ENCODE measurements at regions not wholly inside any gene's neighbourhood (a gene's known extent, or its start where the extent isn't known, plus 50 kb on each side); places are given as distances from the start of the nearest gene placed in this dataset.

GRCh38 chr14:87830443-87831096, 162.4 kb downstream of the GALC start:
- TF ChIP-seq CTCF (conservative IDR thresholded peaks at IDR 0.05) (no peak), EZH2 (IDR thresholded peaks at IDR 0.05; ENCODE audit: low read depth) (no peak)

All from PC-9 (cell line).